ENCODE measurements at regions not wholly inside any gene's neighbourhood (a gene's known extent, or its start where the extent isn't known, plus 50 kb on each side); places are given as distances from the start of the nearest gene placed in this dataset.
"Not testable (repeated sequence)": the region's sequence is repeated elsewhere in the genome, so short reads cannot be mapped to it uniquely, and the experiment has no call there.

GRCh38 chr12:28776913-28777422 is 372.1 kb upstream of the FAR2 start:
- FAIRE-seq: no peak

- no peak for FAIRE-seq
Observed at GRCh38 chr12:28777603-28778365, 371.3 kb upstream of the FAR2 start.

DNA sequence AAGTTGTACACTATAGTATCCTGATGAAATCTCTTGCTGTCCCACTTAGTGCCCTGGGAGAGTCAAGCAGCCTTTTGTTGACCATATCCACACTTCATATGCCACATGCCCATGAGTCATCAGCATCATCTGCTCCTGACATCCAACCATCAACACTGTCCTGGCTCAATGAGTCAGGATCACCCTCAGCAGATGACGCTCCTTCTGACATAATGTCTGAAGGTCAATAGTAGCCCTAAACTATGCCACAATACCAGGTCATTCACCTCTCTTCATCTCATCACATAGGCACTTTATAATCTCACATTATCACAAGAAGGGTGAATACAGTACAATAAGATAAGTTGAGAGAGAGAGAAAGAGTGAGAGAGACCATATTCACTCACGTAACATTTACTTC is 369.0 kb upstream of the FAR2 start:
- FAIRE-seq: no peak

DNA sequence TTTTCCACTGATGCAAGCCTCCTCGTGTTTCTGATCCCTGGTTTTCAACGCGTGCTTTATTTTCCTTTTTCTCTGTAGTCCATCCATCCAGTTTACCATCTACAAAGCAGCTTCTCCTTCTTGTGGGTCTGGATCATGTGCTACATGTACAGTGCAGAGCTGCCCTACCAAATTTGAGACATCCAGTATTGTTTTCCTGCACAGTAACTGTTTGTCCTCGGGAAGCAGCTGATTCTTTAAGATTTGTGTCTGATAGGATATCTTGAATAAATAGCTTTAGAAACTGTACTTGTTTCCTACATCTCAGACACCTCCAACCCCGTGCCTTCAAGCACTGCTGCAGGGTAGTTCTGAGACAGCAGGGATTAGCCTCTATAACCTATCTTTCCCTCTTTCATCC is 368.1 kb upstream of the FAR2 start:
- no peak for FAIRE-seq

- no peak for FAIRE-seq
Observed at GRCh38 chr12:28781671-28782652, 367.1 kb upstream of the FAR2 start.

DNA sequence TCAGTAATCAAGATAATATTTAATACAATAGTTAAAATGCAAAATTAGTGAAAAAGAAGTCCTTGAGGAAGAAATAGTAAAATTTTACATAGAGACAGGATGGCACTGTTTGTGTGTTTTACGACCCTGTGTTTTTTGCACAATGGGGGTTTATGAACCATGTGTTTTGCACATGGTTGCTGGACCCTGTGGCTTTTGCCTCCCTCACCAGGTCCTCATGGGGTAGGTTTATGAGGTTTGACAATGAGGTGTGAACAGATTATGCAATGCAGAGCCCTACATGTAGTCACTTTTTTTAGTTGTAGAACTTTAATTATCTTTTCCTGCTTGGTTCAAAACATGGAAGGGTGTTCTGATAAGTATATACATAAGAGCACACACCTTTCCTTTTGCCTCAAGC is 366.3 kb upstream of the FAR2 start:
- no peak for FAIRE-seq

DNA sequence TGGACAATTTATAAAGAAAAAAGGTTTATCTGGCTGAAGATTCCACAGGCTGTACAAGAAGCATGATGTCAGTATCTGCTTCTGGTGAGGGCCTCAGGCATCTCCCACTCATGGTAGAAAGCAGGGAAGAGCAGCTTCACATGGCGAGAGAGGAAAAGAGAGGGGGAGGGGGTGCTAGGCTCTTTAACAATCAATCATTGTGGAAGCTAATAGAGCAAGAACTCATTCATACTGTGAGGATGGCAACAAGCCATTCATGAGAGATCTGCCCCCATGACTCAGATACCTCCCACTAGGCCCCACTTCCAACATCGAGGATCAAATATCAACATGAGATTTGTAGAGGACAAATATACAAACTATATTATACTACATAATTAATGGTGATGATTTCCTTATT is 361.9 kb upstream of the FAR2 start:
- no peak for FAIRE-seq

- not testable (repeated sequence) for FAIRE-seq
Observed at GRCh38 chr12:28788256-28788655, 360.8 kb upstream of the FAR2 start.

- FAIRE-seq: no peak
Observed at GRCh38 chr12:28793581-28794151, 355.4 kb upstream of the FAR2 start.

GRCh38 chr12:28794211-28794610 is 354.9 kb upstream of the FAR2 start:
- FAIRE-seq: no peak

- FAIRE-seq: no peak
Observed at GRCh38 chr12:28794786-28795185, 354.3 kb upstream of the FAR2 start.

- FAIRE-seq: no peak
Observed at GRCh38 chr12:28795311-28795710, 353.8 kb upstream of the FAR2 start.

DNA sequence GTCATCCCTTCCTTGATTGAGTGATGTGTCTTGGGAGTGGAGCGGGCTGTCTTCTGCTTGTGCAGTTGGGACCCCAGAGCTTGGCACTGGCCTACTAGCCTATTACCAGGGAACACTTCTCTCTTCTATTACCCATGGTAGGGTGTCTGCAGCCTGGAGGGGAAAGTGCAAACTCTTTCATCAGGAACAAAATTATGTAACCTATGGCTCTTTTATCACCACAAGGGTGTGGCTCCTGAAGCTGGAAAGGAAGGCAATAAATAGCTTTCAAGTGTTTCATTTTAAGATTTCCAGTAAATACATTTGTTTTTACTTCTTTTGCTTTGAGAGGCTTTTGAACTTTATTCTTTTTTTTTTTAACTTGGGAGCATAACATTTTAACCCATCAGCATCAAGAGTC is 349.7 kb upstream of the FAR2 start:
- no peak for FAIRE-seq

GRCh38 chr12:28800129-28800528 is 348.9 kb upstream of the FAR2 start:
- no peak for FAIRE-seq

- no peak for FAIRE-seq
Observed at GRCh38 chr12:28802706-28803438, 346.2 kb upstream of the FAR2 start.

DNA sequence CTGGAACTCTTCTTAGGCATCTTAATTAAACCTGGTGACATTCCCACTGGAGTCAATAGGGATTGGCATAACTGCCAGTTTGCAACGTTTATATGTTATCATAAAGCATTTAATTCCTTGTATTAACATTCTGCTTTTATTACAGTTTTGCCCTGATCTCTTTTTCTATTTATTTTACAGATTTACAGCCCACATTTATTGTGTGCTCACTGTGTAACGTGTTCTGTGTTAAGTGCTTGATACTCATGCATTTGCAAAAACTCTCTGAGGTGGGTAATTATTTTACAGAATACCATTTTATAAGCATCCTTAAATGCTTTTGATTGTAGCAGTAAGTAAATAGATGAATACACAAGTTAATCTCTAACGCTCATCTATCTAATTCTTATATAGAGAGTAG is 341.5 kb upstream of the FAR2 start:
- FAIRE-seq: no peak

DNA sequence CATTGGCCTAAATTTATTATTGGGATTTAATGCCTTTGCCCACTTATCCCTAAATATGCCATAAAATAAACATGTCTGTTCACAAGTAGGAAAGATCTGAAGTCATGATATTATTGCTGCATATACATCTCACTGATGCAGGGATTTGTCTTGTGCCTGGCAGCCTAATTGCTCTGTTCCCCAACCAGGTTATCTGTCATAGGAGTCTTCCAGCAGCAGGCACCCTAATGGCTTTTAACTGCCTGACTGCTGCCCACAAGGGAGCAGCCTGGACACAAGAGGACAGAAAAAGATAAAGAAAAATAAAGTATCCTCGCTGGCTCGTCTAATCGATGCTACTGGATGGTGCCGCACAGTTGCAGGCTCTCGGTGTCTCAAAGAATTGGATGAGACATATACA is 337.6 kb upstream of the FAR2 start:
- no peak for FAIRE-seq

DNA sequence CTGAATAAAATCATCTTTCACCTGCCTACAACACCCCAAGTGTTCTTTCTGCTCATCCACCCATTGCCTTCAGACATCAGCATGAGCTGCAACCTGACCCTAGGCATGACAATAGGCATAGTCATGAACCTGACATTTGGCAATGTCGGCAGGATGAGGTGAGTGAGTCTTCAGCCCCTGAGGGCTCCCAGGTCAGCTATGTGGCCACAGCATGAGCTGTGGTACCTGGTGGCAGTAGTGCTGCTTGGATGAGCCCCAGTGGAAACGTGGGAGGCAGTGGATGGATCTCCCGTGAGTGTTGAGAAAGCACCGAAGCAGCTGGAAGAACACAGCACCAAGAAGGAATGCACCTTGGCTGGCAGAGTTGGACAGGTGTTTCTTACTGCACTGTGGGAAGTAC is 334.8 kb upstream of the FAR2 start:
- FAIRE-seq: no peak

- no peak for FAIRE-seq
Observed at GRCh38 chr12:28817524-28817923, 331.6 kb upstream of the FAR2 start.

DNA sequence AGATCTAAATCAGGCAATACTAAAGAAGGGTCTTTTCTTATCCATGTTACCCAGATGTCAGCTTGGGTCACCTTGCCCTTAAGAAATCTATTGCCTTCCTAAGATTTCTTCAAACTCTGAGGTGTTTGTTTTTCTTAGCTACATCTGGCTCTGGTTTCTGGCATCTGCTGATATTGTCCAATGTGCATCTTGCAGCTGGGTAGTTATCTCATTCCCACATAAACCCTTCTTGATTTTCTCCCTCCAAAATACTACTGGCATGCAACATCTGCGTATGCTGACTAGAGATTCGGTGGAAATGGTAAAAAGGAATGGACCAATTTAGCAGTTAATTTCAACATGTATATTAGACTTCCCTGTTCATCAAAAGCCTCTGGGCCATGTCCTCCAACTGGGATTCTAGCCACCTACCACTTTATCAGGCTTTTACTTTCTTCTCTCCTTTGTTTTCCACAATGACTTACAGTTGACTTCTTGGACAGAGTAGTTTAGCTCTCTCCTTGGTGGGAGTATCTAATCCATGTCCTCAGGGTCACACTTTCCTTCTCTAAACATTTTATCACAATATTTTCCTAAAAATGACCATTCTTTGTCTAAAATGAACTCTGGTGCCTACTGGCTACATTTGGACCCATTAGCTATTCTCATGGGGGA is 324.8 kb upstream of the FAR2 start:
- no peak for FAIRE-seq

DNA sequence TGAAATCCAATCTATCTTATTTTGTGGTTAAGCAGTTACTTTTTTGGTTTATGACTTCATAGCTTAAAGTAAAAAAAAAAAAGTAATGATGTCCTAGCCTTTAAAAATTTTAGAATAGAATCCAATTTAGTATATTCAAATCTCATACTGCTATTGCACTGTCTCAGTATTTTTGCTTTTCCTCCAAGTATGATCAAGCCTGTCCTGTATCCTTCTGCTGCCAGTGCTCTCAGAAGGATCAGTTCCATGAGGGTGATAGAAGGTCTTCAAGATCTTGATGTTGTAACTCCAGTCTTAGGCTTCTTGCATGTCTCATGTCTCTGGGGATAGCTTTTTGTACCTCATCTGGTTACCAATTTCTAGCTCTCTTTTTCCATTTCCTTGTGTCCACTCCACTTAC is 324.2 kb upstream of the FAR2 start:
- no peak for FAIRE-seq

GRCh38 chr12:28826766-28827165 is 322.3 kb upstream of the FAR2 start:
- no peak for FAIRE-seq
